Calu3 (cell line): ENCODE measurements at regions not wholly inside any gene's neighbourhood (a gene's known extent, or its start where the extent isn't known, plus 50 kb on each side); places are given as distances from the start of the nearest gene placed in this dataset.

ENCODE experiments used
- BruUV-seq: library from RNA; stranded (reverse); fragments of 400-500 nt; replicated peaks from 2 replicates; lab custom pipeline; 2021; lab: Mats Ljungman, UMichigan
- CTCF ChIA-PET: fragments of 300-600 bp; sonication (Branson Sonifier 250); formaldehyde crosslinking; loops from one replicate; lab custom pipeline; 2022; ENCODE audit warnings: antibody characterized with exemption; lab: Charles Lee
- DNase-seq: peaks from one replicate; pipeline ENCODE4 v3.0.0; 2022
- H3K27ac Mint-ChIP-seq: one replicate; pipeline ENCODE4 v1.8.0; 2022; ENCODE audit warnings: mixed read lengths; ENCODE audit not compliant: unreplicated experiment
- H3K27me3 Mint-ChIP-seq: one replicate; pipeline ENCODE4 v1.8.0; 2022; ENCODE audit warnings: mixed read lengths; ENCODE audit not compliant: unreplicated experiment
- H3K36me3 Mint-ChIP-seq: one replicate; pipeline ENCODE4 v1.8.0; 2022; ENCODE audit warnings: mild to moderate bottlenecking, moderate library complexity, mixed read lengths; ENCODE audit not compliant: insufficient read depth, unreplicated experiment
- H3K4me1 Mint-ChIP-seq: one replicate; pipeline ENCODE4 v1.8.0; 2022; ENCODE audit warnings: mild to moderate bottlenecking, low read depth, mixed read lengths; ENCODE audit not compliant: unreplicated experiment
- H3K4me3 Mint-ChIP-seq: one replicate; pipeline ENCODE4 v1.8.0; 2022; ENCODE audit warnings: mild to moderate bottlenecking, low read depth, moderate library complexity, mixed read lengths; ENCODE audit not compliant: unreplicated experiment
- H3K9me3 Mint-ChIP-seq: one replicate; pipeline ENCODE4 v1.8.0; 2022; ENCODE audit warnings: low read depth, mixed read lengths; ENCODE audit not compliant: unreplicated experiment
- intact Hi-C: fragments of 100-400 bp; cut with micrococcal nuclease; formaldehyde crosslinking; loops from one replicate; pipeline ENCODE4 v1.10.0; 2022; ENCODE audit not compliant: unreplicated experiment
- TF ChIP-seq, protein P1 (sequence below): fragments of 200-600 bp; IDR thresholded peaks from one replicate; pipeline ENCODE4 v1.8.0; 2022; ENCODE audit warnings: antibody characterized with exemption; ENCODE audit not compliant: unreplicated experiment

DNA sequence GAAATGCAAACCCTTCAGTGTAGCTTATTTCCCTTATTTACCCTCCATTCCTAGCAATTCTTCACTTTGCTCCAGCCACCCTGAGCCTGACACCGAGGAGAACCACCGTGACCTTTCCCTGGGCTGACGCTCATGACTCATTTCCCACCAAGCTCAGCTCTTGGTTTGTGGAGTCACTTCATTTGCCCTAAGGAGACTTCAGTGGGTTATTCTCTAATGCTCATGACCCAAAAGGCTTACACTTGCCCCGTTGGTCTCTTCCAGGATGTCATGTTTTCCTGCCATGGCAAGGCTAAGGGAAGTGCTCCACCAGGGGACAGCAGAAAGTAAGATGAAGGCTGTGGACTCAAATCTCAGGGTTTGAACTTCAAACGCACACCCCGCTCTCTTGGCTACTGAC, 161.0 kb downstream of the CBLN1 start:
- Mint-ChIP-seq H3K27me3 (no peaks in the 10 kb centered on the region), H3K4me3 (no peak overlapping the region)
- DNase-seq, result no peak

DNA sequence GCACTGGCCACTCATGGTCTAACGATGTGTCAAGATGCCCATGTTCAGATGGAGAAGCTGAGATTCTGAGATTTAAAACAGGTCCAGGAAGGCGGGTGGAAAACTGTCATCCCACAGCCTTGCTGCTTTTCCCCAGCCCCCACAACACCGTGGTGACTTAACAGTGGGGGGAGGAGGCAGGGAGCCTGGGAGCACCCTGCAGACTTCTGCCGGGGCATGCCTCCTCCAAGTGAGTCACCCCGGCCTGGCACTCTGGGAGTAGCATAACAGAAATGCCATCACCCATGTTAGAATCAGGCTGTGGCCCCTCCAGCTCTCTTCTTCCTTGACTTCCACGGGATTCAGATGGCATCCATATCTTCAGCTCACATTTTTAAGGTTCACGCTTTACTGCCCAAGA, 164.8 kb downstream of the CBLN1 start:
- CTCF ChIA-PET, result no interaction called here
- peaks cover 2% of the 10 kb centered on the region for H3K9me3 Mint-ChIP-seq
- H3K27me3 Mint-ChIP-seq, result peaks cover 28% of the 10 kb centered on the region
- TF ChIP-seq, protein P1, sequence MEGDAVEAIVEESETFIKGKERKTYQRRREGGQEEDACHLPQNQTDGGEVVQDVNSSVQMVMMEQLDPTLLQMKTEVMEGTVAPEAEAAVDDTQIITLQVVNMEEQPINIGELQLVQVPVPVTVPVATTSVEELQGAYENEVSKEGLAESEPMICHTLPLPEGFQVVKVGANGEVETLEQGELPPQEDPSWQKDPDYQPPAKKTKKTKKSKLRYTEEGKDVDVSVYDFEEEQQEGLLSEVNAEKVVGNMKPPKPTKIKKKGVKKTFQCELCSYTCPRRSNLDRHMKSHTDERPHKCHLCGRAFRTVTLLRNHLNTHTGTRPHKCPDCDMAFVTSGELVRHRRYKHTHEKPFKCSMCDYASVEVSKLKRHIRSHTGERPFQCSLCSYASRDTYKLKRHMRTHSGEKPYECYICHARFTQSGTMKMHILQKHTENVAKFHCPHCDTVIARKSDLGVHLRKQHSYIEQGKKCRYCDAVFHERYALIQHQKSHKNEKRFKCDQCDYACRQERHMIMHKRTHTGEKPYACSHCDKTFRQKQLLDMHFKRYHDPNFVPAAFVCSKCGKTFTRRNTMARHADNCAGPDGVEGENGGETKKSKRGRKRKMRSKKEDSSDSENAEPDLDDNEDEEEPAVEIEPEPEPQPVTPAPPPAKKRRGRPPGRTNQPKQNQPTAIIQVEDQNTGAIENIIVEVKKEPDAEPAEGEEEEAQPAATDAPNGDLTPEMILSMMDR, result no peak
- no peaks in the 10 kb centered on the region for H3K4me1 Mint-ChIP-seq
- no peaks in the 10 kb centered on the region for H3K36me3 Mint-ChIP-seq
- no peak for DNase-seq
- intact Hi-C loops, result no loop called here
- BruUV-seq, result no TSS peak
- H3K4me3 Mint-ChIP-seq, result no peak overlapping the region
- no peak overlapping the region for H3K27ac Mint-ChIP-seq

More for the DNA sequence above, 161.0 kb downstream of the CBLN1 start:
- CTCF ChIA-PET, result no interaction called here
- TF ChIP-seq, protein P1, result no peak
- no TSS peak for BruUV-seq
- no peaks in the 10 kb centered on the region for H3K4me1 Mint-ChIP-seq
- intact Hi-C loops, result no loop called here
- no peaks in the 10 kb centered on the region for H3K36me3 Mint-ChIP-seq
- no peak overlapping the region for H3K27ac Mint-ChIP-seq
- H3K9me3 Mint-ChIP-seq, result no peaks in the 10 kb centered on the region

DNA sequence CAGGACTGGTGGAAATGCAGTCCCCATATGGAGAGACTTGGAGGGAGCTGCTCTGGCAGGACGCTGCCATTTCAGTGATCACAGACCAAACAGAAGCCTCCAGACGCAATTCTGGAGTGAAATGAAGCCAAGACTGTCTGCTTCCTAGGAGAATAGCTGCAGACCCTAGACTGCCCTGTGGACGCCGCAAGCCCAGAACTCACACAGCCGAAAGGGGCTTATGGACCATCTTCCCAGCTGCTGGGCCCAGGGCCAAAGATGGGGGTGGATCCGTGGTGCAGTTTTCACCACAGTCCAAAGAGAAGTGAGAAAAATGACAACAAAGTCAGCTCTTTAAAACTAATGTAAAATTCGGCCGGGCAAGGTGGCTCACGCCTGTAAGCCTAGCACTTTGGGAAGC, 165.7 kb downstream of the CBLN1 start:
- CTCF ChIA-PET, result no interaction called here
- H3K9me3 Mint-ChIP-seq, result peaks cover 2% of the 10 kb centered on the region
- no TSS peak for BruUV-seq
- intact Hi-C loops, result no loop called here
- H3K4me1 Mint-ChIP-seq, result no peaks in the 10 kb centered on the region
- H3K36me3 Mint-ChIP-seq, result no peaks in the 10 kb centered on the region
- peaks cover 28% of the 10 kb centered on the region for H3K27me3 Mint-ChIP-seq
- no peak for DNase-seq
- H3K4me3 Mint-ChIP-seq, result no peak overlapping the region
- H3K27ac Mint-ChIP-seq, result no peak overlapping the region
- TF ChIP-seq, protein P1, result no peak

DNA sequence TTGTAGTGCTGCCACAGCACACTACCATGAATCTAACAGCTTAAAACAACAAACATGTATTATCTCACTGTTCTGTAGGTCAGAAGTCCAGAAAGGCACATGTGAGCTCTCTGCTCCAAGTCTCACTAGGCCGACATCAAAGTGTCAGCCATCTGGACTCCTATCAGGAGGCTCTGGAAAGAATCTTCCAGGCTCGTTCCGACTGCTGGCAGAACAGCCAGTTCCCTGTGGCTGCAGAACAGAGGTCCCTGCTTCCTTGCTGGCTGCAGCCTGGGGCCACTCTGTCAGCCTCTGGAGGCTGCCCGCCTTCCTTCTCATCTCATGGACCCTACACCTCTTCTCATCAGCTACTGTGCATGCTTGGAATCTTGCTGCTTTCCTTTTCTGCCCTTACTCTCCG, 168.9 kb downstream of the CBLN1 start:
- intact Hi-C loops, result no loop called here
- Mint-ChIP-seq H3K27me3 (peaks cover 28% of the 10 kb centered on the region), H3K9me3 (peaks cover 6% of the 10 kb centered on the region), H3K4me1 (no peaks in the 10 kb centered on the region), H3K36me3 (no peaks in the 10 kb centered on the region), H3K4me3 (no peak overlapping the region), H3K27ac (no peak overlapping the region)
- DNase-seq, result no peak
- BruUV-seq, result no TSS peak
- TF ChIP-seq, protein P1, result no peak
- CTCF ChIA-PET, result no interaction called here
